RWPE1 (cell line): ENCODE measurements at regions not wholly inside any gene's neighbourhood (a gene's known extent, or its start where the extent isn't known, plus 50 kb on each side); places are given as distances from the start of the nearest gene placed in this dataset.

ENCODE experiments used
- CTCF ChIA-PET: fragments of 350-600 bp; sonication (Branson Sonifier 250); formaldehyde crosslinking; extraction: SDS; loops from one replicate; lab custom pipeline; 2021; lab: Yijun Ruan, JAX
- POLR2A ChIA-PET: fragments of 400-600 bp; formaldehyde crosslinking; extraction: SDS; loops from one replicate; lab custom pipeline; 2020; ENCODE audit warnings: antibody characterized with exemption; ENCODE audit not compliant: low non-redundant PET; lab: Yijun Ruan, JAX
- DNase-seq: peaks from one replicate; pipeline ENCODE4 v3.0.0; 2012; ENCODE audit warnings: low spot score
- H3K27ac ChIP-seq: fragments of 450-650 bp; 2 replicates; pipeline ENCODE4 v1.5.1; 2017
- TF ChIP-seq, protein P1 (sequence below): fragments of 450-650 bp; conservative IDR thresholded peaks from 2 replicates; pipeline ENCODE4 v1.5.1; 2017; ENCODE audit warnings: low read depth, mild to moderate bottlenecking

DNA sequence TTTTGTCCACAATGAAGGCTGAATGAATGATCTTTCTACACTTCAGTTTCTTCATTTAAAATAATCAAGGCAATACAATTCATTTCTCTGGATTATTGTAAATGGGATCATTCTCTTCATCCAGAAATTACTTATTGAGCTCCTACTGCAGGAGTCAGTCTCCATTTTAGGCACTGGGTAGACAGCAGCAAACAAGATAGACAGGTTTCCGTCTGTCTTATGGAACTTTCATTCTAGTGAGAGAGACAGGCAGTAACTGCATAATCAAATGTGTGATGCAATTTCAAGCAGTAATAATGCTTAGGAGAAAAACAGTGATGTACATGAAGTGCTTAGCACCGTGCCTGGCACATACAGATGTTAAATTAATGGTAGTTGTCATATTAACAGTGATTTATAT lies 118.9 kb downstream of the SUDS3 start:
- POLR2A ChIA-PET: no interaction called here

DNA sequence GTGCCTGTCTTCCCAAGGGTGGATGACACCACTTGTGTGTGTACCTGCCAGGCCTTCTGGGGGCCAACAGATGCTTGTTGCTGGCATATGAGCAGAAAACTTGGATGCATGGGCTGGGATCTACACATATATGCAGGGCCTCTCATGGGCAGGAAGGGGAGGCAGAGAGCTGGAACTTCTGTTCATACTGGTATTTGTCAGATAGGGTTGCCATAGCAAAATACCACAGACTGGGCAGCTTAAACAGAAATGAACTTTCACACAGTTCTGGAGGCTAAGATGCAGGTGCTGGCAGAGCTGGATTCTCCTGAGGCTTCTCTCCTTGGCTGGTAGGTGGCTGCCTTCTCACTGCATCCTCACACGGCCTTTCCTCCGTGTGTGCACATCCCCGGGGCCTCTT lies 121.8 kb downstream of the SUDS3 start:
- no peak for DNase-seq
- ChIA-PET CTCF (no interaction called here), POLR2A (no interaction called here)
- H3K27ac ChIP-seq: no peak overlapping the region
- TF ChIP-seq, protein P1, sequence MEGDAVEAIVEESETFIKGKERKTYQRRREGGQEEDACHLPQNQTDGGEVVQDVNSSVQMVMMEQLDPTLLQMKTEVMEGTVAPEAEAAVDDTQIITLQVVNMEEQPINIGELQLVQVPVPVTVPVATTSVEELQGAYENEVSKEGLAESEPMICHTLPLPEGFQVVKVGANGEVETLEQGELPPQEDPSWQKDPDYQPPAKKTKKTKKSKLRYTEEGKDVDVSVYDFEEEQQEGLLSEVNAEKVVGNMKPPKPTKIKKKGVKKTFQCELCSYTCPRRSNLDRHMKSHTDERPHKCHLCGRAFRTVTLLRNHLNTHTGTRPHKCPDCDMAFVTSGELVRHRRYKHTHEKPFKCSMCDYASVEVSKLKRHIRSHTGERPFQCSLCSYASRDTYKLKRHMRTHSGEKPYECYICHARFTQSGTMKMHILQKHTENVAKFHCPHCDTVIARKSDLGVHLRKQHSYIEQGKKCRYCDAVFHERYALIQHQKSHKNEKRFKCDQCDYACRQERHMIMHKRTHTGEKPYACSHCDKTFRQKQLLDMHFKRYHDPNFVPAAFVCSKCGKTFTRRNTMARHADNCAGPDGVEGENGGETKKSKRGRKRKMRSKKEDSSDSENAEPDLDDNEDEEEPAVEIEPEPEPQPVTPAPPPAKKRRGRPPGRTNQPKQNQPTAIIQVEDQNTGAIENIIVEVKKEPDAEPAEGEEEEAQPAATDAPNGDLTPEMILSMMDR: no peak

More for the DNA sequence above, 118.9 kb downstream of the SUDS3 start:
- no peak for DNase-seq
- CTCF ChIA-PET: interaction anchor here (0.7 kb wide), 1 partner anchor 53 kb away, joined by 5 read pairs; no protein-coding TSS in a partner anchor
- TF ChIP-seq, protein P1: no peak
- no peak overlapping the region for H3K27ac ChIP-seq

DNA sequence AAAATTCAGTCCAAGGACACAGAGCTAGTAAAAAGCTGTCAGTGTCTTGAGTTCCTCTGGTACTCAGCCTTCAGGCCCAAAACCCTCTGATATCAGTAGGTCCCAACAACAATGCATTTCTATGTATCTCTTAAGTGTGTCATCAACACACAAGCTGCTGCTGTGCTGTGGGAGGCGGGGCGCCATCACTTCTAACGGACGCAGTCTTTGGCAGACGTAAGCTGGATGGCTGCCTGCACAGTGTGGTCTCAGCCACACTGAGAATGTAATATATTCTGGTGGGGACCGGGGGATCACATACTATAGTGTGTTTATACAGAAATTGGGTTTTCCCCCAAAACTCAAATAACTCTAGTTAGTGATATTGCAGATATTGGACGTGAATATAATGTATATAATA lies 123.9 kb downstream of the SUDS3 start:
- no peak for DNase-seq
- ChIA-PET CTCF (interaction anchor here (0.6 kb wide), 2 partner anchors 55 to 813 kb away, joined by 3 to 4 read pairs; no protein-coding TSS in a partner anchor), POLR2A (no interaction called here)
- H3K27ac ChIP-seq: no peak overlapping the region
- TF ChIP-seq, protein P1: no peak

DNA sequence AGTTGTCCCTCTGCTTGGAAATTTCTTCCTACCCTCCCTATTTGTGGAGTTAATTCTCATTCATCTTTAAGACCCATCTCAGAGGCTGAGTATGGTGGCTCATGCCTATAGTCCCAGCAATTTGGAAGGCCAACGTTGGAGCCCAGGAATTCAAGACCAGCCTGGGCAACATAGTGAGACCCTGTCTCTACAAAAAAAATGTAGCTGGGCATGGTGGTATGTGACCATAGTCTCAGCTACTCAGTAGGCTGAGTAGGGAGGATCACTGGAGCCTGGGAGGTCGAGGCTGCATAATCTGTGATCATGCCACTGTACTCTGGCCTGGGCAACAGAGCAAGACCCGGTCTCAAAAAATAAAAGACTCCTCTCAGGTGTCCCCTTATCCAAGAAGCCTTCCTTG lies 125.1 kb downstream of the SUDS3 start:
- CTCF ChIA-PET: no interaction called here
- no peak for DNase-seq
- TF ChIP-seq, protein P1: no peak
- POLR2A ChIA-PET: no interaction called here
- no peak overlapping the region for H3K27ac ChIP-seq

DNA sequence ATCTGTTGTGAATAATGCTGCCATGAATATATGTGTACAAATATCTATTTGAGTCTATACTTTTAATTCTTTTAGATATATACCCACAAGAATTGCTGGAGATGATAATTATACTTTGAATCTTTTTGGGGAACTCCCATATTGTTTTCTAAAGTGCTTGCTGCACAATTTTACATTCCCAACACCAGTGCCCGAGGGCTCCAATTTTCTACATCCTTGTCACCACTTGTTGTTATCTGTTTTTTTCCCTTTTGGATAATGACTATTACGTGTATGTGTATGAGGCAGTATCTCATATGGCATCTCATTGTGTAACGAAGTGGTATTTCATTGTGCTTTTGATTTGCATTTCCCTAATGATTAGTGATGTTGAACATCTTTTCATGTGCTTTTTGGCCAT lies 127.1 kb downstream of the SUDS3 start:
- ChIA-PET CTCF (interaction anchor here (0.7 kb wide), 1 partner anchor 41 kb away, joined by 8 read pairs; no protein-coding TSS in a partner anchor), POLR2A (no interaction called here)
- TF ChIP-seq, protein P1: no peak
- H3K27ac ChIP-seq: no peak overlapping the region
- no peak for DNase-seq

DNA sequence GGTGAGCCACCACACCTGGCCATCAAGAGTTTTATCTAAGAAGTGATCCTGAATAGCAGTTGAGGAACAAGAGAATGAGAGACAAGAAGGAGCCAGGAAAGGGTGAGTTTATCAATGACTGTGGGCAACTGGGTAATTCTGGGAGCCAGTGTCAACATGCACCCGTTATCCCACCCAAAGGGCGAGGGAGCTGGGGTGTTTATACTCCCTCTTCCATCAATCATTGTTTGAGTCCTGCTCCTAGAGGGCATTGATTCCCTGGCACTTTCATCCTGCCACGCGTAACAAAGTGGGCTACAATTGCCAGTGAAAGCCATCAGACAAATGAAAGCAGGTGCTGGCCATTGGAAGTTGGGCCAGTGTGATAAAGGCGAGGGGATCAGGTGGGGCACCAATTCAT lies 136.3 kb downstream of the SUDS3 start:
- ChIA-PET CTCF (no interaction called here), POLR2A (no interaction called here)
- TF ChIP-seq, protein P1: no peak
- no peak overlapping the region for H3K27ac ChIP-seq
- no peak for DNase-seq
